Smooth muscle cell (in vitro differentiated cells): ENCODE measurements at regions not wholly inside any gene's neighbourhood (a gene's known extent, or its start where the extent isn't known, plus 50 kb on each side); places are given as distances from the start of the nearest gene placed in this dataset.

ENCODE experiments used
- DNase-seq: peaks from one replicate; lab custom pipeline; 2025; ENCODE audit not compliant: unreplicated experiment; lab: John Stamatoyannopoulos, UW
- H2AFZ ChIP-seq: fragments of 200-600 bp; sonication (generic); 2 replicates; pipeline ENCODE4 v1.6.0; 2016; ENCODE audit warnings: antibody characterized with exemption, low read depth, mild to moderate bottlenecking
- H3F3A ChIP-seq: fragments of 200-600 bp; sonication (generic); 2 replicates; pipeline ENCODE4 v1.6.0; 2017; ENCODE audit warnings: antibody characterized with exemption, low read depth
- H3K27ac ChIP-seq: fragments of 200-600 bp; sonication (generic); 2 replicates; pipeline ENCODE4 v1.5.1; 2016; ENCODE audit warnings: low read depth, mild to moderate bottlenecking
- H3K27me3 ChIP-seq: fragments of 200-600 bp; sonication (generic); 2 replicates; pipeline ENCODE4 v1.6.1; 2016; ENCODE audit warnings: low read depth, mild to moderate bottlenecking
- H3K36me3 ChIP-seq: fragments of 200-600 bp; sonication (generic); 2 replicates; pipeline ENCODE4 v1.5.1; 2016; ENCODE audit warnings: low read depth
- H3K4me1 ChIP-seq: fragments of 200-600 bp; sonication (generic); 2 replicates; pipeline ENCODE4 v1.5.1; 2016; ENCODE audit warnings: low read depth
- H3K4me2 ChIP-seq: fragments of 200-600 bp; sonication (generic); 2 replicates; pipeline ENCODE4 v1.6.0; 2016; ENCODE audit warnings: mild to moderate bottlenecking
- H3K4me3 ChIP-seq: fragments of 200-600 bp; sonication (generic); 2 replicates; pipeline ENCODE4 v1.5.1; 2016; ENCODE audit warnings: mild to moderate bottlenecking
- H3K79me2 ChIP-seq: fragments of 200-600 bp; sonication (generic); 2 replicates; pipeline ENCODE4 v1.6.0; 2016; ENCODE audit warnings: low read depth, mild to moderate bottlenecking
- H3K9ac ChIP-seq: fragments of 200-600 bp; sonication (generic); 2 replicates; pipeline ENCODE4 v1.6.0; 2016; ENCODE audit warnings: low read depth
- H3K9me3 ChIP-seq: fragments of 200-600 bp; sonication (generic); replicated peaks from 2 replicates; pipeline ENCODE4 v1.5.1; 2016; ENCODE audit warnings: low read depth
- H4K20me1 ChIP-seq: fragments of 200-600 bp; sonication (generic); 2 replicates; pipeline ENCODE4 v1.6.0; 2016; ENCODE audit warnings: low read depth
- CTCF ChIP-seq: fragments of 200-600 bp; sonication (generic); IDR thresholded peaks from 2 replicates; pipeline ENCODE4 v1.5.1; 2017; ENCODE audit warnings: borderline replicate concordance, mild to moderate bottlenecking, antibody characterized with exemption; ENCODE audit not compliant: insufficient read depth, poor library complexity, severe bottlenecking
- whole genome bisulfite sequencing: methylation state at CpG from one replicate; pipeline ENCODE4 v1.1.7; 2016; ENCODE audit warnings: low lambda C conversion rate; 5-methylcytosine and 5-hydroxymethylcytosine counted together

- no peak overlapping the region for H3K27ac ChIP-seq
- DNase-seq = no peak
- H3K4me3 ChIP-seq = no peak overlapping the region
- no peaks in the 10 kb centered on the region for H3K4me1 ChIP-seq
- no peaks in the 10 kb centered on the region for H3K36me3 ChIP-seq
- no peaks in the 10 kb centered on the region for H4K20me1 ChIP-seq
- no peak overlapping the region for H3K4me2 ChIP-seq
- no peaks in the 10 kb centered on the region for H3K79me2 ChIP-seq
- no peaks in the 10 kb centered on the region for H3K9me3 ChIP-seq
- no peak overlapping the region for H2AFZ ChIP-seq
- H3K27me3 ChIP-seq = no peaks in the 10 kb centered on the region
- no peak overlapping the region for H3K9ac ChIP-seq
- no peak for TF ChIP-seq CTCF
- no peaks in the 10 kb centered on the region for H3F3A ChIP-seq
- 59% methylated on average over 6 of the region's 6 CpGs for WGBS
Measured at GRCh38 chr14:34359420-34360117, 102.5 kb downstream of the SPTSSA start.

GRCh38 chr14:34356264-34356654 lies 105.8 kb downstream of the SPTSSA start:
- H2AFZ ChIP-seq = peak overlapping the region; percentile 59
- no peaks in the 10 kb centered on the region for H3K27me3 ChIP-seq
- H3K9me3 ChIP-seq = no peaks in the 10 kb centered on the region
- H3K4me2 ChIP-seq = no peak overlapping the region
- no peak overlapping the region for H3K9ac ChIP-seq
- TF ChIP-seq CTCF = no peak
- H4K20me1 ChIP-seq = no peaks in the 10 kb centered on the region
- no peaks in the 10 kb centered on the region for H3F3A ChIP-seq
- no peaks in the 10 kb centered on the region for H3K4me1 ChIP-seq
- H3K36me3 ChIP-seq = no peaks in the 10 kb centered on the region
- no peaks in the 10 kb centered on the region for H3K79me2 ChIP-seq
- DNase-seq = no peak
- H3K27ac ChIP-seq = peak overlapping the region; percentile 71
- no peak overlapping the region for H3K4me3 ChIP-seq
- WGBS = 65% methylated on average over 4 of the region's 4 CpGs

- Histone ChIP-seq H3K9ac (no peak overlapping the region), H4K20me1 (no peaks in the 10 kb centered on the region), H3K27ac (peak overlapping the region; percentile 71), H3F3A (no peaks in the 10 kb centered on the region), H3K27me3 (no peaks in the 10 kb centered on the region), H3K4me1 (no peaks in the 10 kb centered on the region), H3K9me3 (no peaks in the 10 kb centered on the region), H3K4me3 (no peak overlapping the region), H3K4me2 (no peak overlapping the region), H3K36me3 (no peaks in the 10 kb centered on the region), H3K79me2 (no peaks in the 10 kb centered on the region), H2AFZ (no peak overlapping the region)
- DNase-seq = no peak
- TF ChIP-seq CTCF = no peak
- 24% methylated on average over 2 of the region's 2 CpGs for WGBS
Measured at GRCh38 chr14:34355584-34356263, 106.3 kb downstream of the SPTSSA start.
